ENCODE measurements at regions not wholly inside any gene's neighbourhood (a gene's known extent, or its start where the extent isn't known, plus 50 kb on each side); places are given as distances from the start of the nearest gene placed in this dataset.

DNA sequence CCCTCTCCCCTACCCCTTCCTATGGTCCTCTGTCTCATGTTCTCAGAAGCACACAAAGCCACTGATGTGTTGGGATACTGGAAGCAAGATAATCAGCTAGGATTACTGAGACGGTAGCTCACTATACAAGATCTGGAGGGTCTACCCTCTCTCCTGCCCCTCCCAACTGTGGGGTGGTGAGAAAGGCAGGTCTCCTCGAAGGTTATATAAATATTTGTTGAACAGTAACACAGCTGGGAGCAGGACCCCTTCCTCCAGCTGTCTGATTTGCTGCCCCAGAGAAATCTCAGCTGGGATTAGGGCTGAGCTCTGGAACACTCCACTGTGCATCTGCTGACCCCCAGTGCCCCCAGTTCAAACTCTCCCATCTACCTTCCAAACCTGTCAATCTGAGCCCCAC lies 94.2 kb upstream of the IPO9 start (continued):
- TF ChIP-seq EZH2 (IDR thresholded peaks at IDR 0.05; ENCODE audit: low read depth, low read length, severe bottlenecking) (no peak), CBX8 (IDR thresholded peaks at IDR 0.05; ENCODE audit: borderline replicate concordance, low read depth, low read length) (no peak)
- TF ChIP-seq, protein P1, sequence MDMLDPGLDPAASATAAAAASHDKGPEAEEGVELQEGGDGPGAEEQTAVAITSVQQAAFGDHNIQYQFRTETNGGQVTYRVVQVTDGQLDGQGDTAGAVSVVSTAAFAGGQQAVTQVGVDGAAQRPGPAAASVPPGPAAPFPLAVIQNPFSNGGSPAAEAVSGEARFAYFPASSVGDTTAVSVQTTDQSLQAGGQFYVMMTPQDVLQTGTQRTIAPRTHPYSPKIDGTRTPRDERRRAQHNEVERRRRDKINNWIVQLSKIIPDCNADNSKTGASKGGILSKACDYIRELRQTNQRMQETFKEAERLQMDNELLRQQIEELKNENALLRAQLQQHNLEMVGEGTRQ (IDR thresholded peaks at IDR 0.05; ENCODE audit: low read length), result no peak

Measured in H1 (cell line).